ENCODE measurements at regions not wholly inside any gene's neighbourhood (a gene's known extent, or its start where the extent isn't known, plus 50 kb on each side); places are given as distances from the start of the nearest gene placed in this dataset.
"Not testable (repeated sequence)": the region's sequence is repeated elsewhere in the genome, so short reads cannot be mapped to it uniquely, and the experiment has no call there.

DNA sequence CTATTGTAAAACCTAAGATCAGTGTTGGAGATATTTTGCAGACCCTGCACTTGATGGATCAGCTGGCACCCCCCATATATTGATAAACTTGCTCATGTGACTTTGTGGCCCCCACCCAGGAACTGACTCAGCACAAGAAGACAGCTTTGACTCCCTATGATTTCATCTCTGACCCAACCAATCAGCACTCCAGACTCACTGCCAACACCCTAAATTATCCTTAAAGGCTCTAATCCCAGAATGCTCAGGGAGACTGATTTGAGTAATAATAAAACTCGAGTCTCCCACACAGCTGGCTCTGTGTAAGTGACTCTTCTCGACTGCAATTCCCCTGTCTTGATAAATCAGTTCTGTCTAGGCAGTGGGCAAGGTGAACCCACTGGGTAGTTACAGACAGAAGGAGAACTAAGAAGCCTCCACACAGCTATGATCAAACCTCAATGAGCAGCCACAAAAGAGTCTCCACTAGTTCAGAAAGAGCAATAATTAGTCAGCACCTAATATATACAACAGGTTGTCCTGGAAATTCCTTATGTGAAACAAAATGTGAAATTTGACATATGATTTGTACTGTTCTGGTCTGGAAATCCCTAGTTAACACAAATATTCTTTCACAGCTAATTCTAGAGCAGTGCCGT, 52.2 kb downstream of the ACTL7B start:
- DNase-seq = no peak

DNA sequence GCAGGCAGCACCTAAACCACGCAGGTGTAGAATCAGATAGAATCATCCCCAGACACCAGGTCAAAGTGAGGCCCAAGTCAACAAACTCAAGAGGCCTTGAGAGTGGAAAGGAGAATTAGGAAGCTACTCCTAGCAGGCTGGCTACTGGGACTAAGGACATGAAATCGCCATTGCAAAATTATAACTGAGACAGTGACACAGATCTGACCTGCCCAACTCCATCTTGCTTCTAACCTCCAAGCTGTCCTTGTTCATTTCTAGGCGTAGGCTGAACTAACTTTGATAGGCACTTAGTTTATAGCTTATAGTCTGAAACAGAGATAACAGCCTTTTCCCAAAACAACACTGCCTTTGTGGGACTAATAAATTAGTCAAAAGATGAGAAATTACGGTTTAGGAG, 52.8 kb downstream of the ACTL7B start:
- DNase-seq = no peak

DNA sequence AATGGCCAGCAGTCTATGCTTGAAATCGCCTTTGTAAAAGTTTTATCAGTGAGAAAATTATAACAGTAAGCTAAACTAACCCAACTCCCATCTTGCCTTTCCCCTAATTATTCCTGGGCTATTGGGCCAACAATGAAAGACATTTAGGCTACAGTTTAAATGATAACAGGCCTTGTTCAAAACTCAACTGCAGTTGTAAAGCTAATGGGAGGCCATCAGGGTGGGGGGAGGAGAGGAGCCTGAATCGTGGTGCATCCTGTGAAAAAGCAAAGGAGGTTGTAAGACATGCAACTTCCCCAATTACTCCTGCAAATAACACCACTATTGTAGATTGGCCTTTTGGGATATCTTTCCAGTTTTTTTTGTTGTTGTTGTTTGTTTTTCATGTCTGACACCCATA, 53.8 kb downstream of the ACTL7B start:
- DNase-seq = no peak

DNA sequence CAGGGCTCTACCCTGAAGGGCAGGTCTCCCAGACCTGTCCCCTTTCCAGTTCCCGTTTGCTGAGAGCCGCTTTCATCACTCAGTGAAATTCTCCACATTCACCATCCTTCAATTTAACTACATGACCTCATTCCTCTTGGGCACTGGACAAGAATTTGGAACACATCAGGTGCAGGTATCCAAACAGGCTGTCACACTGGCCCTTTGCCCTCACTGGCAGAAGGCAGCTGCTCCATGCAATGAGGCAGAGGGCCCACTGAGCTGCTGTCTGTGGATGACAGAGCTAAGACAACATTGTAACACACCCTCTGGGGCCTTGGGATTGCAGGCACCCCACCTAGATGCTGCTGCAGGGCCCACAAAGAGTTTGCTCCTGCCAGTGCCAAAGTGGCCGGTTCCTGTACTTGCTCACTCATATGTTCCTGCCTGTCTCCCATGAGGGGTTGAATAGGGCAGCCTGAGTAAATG, 55.1 kb downstream of the ACTL7B start:
- no peak for DNase-seq

DNA sequence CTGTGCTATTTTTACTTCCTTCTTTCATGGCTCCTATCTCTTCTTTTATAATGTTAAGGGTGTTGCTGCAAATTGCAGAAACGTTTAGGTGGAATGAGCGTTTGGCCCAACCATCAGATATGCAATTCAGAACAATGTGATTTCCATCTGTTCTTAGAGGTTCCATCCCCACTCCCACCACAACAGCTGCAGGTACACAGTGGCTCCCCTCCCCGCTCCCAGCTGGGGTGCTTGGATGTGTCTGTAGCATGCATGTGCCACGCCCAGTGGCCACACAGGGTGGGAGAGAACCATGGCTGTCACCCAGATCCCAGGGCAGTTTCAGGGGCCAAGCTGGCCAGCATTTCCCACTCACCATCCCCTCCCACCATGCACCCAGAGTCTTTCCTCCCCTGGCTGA, 62.2 kb downstream of the ACTL7B start:
- no peak for DNase-seq

DNA sequence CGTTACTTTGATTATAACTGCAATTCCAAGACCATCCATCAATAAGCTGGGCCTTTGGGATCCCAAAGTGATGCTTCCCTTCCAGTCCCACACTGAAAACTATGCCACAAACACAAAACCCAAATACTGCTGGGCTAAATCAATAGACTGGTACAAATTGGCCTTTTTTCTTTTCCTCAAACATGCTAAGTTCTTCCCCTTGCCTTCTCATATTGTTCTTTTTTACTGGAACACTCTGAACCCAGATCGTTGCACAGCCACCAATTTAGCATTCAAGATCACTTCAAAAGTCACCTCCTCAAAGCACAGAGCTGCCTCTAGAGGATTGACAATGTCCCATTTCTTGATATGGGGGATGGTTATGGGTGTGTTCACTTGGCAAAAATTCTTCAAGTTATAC, 66.0 kb downstream of the ACTL7B start:
- no peak for DNase-seq

DNA sequence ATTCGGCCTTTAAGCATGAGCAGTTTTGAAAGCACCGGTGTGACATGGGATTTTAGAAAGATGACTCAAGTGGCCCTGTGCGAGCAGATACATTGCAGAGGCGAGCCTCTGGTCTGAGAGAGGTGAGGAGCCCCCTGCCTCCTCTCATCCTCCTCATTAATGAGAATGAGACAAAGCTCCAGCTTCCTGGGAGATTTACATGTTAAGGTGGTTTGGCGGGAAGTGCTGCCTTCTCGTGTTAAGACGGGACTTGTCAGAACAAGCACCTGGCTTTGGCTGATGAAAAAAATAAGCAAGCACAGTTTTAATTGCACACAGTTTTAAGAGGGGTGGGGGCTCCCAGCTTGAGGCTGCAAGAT, 68.1 kb downstream of the ACTL7B start:
- DNase-seq = no peak

DNA sequence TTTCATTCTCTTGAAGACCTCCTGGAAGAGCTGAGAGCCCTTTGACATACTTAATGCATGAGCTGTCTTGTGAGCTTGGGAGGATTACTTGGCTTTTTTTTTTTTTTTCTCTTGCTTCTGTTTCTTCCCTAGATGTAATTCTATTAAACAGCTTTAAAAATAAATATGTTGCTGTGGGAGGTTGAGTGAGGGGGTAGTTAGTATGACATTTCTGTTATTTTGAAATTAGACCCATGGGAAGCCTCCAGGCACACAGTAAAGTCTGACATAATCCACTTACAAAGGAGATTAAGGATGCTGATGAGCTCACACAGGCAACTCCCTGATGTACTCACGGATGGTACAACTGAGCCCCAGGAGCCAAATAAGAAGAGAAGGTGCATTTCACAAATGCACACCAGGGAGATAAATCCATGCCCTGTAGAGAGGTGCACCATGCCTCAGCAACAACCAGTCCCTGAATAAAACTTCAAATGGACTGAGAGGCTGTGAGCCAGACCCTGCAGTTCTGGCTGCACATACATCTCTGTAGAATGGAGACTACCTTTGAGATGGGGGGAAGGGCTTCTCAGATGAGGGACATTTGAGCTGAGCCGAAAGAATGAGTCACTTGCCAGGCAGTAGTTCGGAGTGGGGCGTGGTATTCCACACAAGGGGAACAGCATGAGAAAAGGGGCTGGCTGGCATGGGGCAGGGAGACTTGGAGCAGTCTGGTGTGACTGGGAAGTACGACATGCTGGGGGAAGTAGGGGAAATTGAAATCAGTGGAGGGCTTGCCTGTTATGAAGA, 68.7 kb downstream of the ACTL7B start:
- DNase-seq = no peak

DNA sequence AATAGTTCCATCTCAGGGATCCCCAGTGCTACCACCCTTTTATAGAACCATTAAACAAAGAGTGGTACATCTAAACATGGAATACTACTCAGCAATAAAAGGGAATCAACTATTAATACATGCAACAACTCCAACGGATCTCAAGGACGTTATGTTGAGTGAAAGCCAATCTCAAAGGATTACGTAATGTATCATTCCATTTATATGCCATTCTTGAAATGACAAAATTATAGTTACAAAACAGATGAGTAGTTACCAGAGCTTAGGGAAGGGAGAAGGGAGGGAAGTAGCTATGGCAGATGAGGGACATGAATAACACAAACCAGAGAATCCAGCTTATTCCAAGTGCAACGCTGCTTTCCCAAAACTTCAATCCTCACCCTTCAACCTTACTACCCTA, 69.5 kb downstream of the ACTL7B start:
- no peak for DNase-seq

DNA sequence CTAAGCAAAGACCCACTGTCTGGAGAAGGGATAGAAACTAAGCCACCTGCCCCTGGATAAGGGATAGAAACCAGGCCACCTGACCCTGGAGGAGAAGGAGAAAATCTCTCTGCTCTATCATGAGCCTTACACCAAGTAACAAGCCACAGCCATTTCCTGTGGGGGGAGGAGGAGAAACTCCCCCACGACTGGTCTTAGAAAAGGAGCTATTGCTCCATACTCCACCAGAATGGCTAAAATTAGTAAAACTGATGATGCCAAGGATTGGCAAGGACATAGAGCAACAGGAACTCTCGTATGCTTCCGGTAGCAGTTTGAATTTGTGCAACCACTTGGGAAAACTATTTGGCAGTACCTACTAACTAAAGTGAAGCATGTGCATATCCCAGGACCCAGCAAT, 70.8 kb downstream of the ACTL7B start:
- DNase-seq = no peak

DNA sequence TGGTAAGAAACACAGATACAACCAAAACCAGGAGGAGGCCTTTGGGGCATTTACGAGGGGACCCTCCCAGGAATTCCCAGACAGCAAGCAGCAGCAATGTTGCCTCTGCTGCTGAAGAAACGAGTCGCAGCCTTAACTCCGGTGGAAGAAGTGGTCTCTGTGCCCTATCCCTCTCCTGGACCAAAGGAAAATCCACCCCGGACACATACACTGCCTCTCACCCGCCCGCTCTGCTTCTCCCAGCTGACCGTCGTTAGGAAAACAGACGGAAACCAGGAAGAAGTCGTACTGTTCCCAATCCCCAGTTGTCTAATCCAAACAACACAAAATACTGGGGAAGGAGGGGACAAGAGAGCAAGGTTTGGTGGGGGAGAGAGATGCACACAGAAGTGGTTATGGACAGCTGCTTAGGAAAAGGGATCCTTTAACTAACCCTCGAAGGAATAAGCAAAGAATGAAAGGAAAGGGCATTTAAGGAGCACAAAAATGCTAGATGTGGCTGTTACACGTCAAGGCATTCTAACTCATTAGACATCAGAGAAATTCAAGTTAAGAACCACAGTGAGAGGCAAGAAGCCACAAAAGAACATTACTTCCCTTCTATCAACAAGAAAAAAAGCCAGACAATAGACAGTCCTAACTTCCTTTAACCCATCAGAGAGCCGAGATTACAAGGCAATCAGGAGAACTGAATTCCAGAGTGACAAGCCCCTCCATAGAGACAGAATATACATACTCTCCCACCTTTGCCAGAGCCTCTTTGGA, 71.9 kb downstream of the ACTL7B start:
- DNase-seq = no peak

DNA sequence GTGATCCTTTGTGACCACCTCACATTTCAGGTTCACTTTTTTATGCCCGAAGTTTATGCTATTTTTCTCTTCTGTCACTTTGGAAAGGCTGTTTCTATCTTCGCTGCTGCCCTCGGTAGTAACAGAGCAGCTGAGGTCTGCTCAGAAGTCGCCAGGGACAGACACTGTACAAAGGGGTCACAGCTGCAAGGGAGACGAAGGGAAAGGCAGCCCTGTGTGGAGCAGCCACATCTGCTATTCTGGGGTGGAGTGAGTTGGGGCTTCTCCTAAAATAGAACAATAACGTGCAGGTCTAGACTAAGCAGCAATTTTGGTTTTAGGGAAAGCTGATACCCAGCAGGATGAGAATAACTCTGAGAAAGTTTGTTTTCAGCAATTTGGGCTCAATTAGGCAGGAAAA, 72.5 kb downstream of the ACTL7B start:
- no peak for DNase-seq

DNA sequence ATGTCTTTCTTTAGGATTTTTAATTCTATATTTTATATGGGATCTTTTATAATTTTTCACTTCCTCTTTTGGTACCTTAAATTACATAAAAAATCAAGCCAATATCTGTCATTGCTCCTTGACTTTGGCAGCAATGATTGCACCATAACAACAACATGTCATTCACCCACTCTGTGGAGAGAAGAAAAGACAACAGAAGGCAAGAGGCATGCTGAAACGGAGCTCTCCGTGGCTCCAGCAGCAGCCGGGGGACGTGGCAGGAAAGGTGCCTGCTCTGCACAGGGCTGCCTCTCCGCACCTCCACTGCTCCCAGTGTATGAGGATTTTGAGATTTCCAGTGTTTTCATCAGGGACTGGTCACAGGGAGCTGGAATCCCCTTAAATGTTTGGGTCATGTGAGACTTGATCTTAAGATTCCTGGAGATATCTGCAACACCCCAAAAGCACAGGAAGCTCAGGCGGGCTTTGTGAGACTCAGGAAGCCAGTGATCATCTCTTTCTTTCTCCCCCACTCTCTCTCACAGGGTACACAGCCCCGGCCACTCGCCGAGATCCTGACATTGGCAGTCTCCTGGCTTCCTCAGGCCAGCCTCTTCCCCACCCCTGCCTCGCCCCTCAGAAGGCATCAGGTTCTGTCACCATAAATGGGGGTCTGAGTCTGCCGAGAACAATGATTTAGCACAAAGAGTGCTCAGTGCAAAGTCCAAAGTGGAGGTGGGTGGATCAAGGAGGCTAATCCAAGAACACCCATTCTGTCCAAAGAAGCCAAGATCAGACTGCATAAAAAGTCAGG, 74.6 kb downstream of the ACTL7B start:
- no peak for DNase-seq

DNA sequence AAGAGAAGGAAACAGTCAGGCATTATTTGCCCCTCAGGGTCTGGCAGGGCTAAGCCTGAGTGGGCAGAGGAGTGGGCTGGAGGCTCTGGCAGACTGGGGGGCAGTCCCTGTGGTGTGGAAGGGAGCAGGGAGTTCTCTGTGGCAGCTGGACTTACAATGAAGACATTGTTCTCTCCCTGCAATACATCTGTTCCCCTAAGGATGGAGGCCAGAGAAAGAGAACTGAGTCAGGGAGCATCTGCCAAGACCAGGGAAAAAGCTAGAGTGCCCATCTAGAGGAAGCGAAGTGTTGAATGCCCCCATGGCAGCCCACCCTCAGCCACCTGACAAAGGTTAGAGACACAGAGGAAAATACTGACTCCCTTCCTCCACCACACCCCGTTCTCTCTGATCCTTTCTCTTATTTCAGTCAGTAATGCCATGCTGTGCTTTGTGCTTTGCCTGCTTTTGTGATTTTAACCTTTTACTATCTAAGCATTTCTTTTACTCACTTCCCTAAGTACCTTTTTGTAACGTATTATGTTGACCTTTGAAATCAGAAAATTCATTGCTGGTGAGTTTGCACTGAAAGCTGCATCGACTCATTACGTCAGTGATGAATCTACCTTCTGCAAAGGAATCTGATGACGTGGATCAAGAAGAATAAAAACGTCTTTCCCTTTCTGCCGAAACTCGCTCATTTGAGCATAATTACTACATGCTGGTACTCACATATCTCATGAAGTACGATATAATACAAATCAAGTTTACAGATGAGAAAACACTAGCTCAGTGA, 76.0 kb downstream of the ACTL7B start:
- no peak for DNase-seq

DNA sequence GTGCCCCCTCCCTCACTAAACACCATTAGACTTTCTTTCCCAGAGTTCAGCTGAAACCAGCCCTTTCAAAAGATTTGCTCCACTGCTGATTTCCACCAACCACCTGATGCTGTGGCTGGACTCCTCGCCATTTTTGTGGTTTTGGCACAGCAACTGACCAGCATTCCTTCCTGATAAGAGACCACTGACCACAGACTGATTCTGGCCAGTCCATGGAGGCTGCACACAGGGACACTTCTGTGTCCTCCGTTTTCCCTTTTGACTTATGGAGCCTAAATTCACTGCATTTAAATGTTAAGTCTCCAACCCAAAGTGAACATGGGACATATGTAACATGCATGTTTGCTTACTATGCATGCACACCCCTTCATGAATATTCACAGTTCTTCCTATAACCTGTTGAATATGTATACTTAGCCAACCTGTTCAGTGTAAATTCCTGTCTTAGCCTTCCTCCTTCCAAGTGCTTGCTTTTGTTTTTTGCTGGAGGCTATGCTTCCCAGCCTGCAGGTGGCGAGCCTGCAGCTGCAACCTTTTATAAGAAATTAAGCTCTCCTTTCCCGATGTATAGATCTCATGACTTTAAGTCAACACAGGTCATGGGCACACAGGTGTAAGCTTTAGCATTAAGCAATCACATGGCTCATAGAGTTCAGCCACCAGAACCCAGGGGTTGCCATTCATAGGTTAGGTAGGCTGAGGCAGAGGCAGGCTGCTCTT, 78.7 kb downstream of the ACTL7B start:
- peak; percentile 36 for DNase-seq

DNA sequence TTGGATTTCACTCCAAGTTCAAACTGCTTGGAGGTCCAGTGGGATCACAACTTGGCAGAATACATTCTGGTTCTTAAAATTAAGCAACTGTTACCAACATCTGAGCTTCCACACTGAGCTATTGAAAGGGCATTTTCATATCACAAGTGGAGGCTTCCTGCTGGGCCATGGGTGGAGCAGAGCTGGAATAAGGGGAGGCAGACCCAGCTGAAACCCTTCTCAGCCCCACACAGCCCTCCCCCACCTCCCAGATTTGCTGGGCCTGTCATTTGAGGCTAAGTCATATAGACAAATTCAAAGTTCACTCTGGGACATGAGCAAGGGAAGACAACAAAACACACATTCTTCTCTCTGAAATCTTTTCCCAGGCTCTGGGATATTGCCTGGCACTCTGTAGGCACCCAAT, 79.9 kb downstream of the ACTL7B start:
- DNase-seq = no peak

DNA sequence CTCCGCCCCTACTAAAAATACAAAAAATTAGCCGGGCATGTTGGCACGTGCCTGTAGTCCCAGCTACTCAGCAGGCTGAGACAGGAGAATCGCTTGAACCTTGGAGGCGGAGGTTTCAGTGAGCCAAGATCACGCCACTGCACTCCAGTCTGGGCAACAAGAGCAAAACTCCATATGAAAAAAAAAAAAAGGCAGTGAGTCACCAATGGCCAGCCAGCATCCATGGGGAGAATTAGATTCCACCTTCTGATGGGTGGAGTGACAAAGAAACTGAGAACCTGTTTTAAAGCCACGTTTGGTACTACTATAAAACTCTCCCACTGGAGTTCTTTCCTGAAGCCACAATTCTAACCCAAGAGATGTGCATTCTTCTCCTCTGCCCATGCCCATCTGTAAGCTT, 81.7 kb downstream of the ACTL7B start:
- not testable (repeated sequence) for DNase-seq

DNA sequence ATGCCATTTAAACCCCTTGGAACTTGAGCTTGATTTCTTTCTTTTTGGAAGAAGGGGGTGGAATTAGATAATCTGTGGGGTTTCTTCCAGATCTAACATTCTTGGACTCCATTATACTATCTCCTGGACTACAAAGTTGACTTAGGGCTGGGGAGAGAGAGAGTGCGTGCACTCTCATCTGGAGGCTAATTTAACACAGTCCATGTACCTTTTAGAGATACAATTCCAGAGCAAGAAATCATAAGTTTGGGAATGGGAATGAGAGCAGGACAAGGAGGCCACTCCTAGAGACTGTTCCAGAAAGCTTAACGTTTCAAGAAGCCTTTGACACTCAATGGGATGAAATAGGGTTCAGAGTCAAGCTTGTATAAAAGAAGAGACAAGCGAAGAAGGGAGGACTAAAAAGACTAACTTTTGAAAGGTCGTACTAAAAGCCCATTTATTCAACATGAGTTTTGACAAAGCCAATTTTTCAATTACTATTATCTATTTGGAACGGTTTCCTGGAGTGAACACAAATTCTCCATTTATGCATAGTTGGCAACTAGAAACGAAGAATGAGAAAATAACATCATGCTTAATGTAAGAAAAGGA, 83.4 kb downstream of the ACTL7B start:
- no peak for DNase-seq

DNA sequence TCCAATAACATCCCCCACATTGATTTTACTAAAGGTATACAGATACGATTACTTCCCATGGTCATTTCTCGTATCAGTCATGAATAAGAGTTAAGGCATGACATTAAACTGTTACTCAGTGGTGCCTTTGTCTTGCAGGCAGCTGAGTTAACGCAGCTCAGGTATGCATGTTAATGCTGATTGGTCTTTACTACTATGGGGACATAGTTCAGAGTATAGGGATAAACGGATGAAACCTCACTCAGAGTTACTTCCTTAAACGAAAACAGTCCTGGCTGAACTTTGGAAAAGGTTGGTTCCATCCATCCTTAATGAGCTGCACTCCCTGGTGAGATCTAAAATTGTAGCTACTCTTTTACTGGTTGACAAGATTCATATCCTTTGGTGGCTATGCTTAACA, 87.0 kb downstream of the ACTL7B start:
- no peak for DNase-seq

DNA sequence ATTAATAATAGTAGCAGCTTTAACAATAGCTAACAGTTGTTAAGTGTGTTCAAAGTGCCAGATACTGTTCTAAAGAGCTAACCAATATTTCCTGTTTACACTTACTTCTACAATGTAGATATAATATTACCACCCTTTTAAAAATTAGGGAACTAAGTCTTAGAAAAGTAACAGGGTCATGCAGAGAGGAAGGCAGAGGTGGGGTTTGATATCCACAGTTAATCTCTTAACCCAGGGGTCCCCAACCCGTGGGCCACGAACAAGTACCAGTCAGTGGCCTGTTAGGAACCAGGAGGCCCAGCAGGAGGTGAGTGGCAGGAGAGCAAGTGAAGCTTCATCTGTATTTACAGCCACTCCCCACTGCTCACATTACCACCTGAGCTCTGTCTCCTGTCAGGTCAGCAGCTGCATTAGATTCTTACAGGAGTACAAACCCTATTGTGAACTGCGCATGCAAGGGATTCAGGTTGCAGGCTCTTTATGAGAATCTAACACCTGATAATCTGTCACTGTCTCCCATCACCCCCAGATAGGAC, 89.1 kb downstream of the ACTL7B start:
- peak; percentile 74 for DNase-seq

DNA sequence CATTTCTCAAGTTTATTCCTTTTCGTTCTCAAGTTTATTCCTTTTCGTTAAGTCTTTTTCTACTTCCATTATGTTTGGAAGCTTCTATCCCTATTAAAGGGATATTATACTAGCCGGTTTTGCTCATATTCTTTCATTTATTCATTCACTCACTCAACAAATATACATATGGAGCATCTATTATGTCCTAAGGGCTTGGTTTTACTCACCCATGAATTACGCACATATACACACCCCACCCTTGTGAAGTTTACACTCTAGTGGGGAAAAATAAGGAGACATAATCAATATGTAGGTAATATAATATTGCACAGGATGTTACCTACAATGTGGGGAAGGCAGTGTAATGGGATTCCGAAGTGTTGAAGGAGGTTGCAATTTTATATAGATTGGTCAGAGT, 90.5 kb downstream of the ACTL7B start:
- no peak for DNase-seq

Measured in DMS53 (cell line).